WI38 (cell line): ENCODE measurements at regions not wholly inside any gene's neighbourhood (a gene's known extent, or its start where the extent isn't known, plus 50 kb on each side); places are given as distances from the start of the nearest gene placed in this dataset.

Source experiments
- H3K4me3 ChIP-seq: 2 replicates; pipeline ENCODE4 v1.5.1; 2011; ENCODE audit warnings: low read depth, mild to moderate bottlenecking, control low read depth, low read length
- CTCF ChIP-seq: IDR thresholded peaks from 2 replicates; pipeline ENCODE4 v1.5.1; 2012; ENCODE audit warnings: low read depth, mild to moderate bottlenecking, control low read depth, low read length

GRCh38 chr13:90397503-90397902 lies 950.0 kb upstream of the MIR17HG start:
- H3K4me3 ChIP-seq = no peak overlapping the region
- no peak for TF ChIP-seq CTCF

DNA sequence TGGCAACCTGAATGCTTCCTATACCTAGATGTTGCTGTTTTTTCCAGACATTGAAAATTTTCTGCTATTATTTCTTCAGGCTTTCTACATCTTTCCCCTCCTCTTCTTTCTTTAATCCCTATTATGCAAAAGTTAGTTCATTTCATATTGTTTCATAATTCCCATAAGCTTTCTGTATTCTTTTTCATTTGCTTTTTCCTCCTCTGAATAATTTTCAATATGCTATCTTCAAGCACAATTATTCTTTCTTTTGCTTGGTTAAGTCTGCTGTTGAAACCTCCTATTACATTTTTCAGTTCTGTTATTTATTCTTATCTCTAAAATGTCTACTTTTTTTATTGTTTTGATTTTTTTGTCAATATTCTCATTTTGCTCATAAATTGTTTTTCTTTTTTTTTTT lies 947.1 kb upstream of the MIR17HG start:
- TF ChIP-seq CTCF = no peak
- H3K4me3 ChIP-seq = no peak overlapping the region

DNA sequence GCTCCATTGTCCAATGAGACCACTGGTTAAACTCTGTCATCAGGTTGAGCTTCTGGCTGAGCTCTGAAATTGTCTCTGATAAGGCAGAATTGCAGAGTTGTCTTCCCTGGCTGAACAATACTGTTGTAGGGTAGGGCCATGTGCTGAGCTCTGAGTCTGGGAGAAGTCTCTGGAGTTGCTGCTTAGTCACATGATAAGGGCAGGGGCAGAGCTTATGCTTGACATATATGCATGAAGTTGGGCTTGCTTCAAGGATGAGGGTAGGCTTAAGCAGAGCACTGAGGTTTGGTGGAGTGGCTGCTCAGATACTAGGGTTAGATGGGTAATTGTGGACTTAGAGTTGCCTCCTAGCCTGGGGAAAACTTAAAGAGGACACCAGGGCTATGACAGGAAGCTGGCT lies 946.3 kb upstream of the MIR17HG start:
- TF ChIP-seq CTCF = no peak
- H3K4me3 ChIP-seq = no peak overlapping the region

DNA sequence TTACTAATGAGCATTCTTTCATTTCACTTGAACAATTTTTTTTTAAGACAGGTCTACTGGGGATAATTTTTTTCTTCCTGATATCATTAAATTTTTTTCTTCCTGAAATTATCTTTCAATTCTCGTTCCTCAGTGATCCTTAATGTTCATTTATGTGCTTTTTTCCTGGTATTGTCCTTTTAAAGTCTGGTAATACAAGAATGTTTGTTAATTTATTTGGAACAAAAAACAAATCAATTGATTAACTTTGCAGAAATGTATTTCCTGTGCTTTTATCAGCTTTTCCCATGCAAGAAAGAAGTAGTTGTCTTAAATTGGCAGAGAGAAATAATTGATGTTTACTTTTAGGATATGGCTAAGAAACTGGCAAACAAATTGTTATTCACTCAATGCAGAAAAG lies 945.4 kb upstream of the MIR17HG start:
- TF ChIP-seq CTCF = no peak
- no peak overlapping the region for H3K4me3 ChIP-seq

DNA sequence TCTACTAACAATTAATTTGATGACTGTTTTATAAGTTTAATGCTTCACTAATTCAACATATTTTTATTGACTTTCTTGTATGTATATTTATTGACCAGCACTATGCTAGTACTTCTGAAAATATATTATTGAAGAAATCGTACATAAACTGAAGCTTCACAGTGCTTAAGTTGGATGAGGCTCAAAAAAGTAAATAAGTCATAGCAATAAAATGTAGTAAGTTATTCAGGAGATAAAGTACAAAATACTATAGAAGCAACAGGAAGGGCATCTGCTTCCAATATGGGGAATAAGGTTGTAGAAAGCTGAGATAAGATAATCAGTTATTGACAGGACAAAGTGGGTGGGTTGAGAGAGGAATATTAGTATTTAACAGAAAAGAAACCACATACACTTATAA lies 944.9 kb upstream of the MIR17HG start:
- no peak overlapping the region for H3K4me3 ChIP-seq
- no peak for TF ChIP-seq CTCF

DNA sequence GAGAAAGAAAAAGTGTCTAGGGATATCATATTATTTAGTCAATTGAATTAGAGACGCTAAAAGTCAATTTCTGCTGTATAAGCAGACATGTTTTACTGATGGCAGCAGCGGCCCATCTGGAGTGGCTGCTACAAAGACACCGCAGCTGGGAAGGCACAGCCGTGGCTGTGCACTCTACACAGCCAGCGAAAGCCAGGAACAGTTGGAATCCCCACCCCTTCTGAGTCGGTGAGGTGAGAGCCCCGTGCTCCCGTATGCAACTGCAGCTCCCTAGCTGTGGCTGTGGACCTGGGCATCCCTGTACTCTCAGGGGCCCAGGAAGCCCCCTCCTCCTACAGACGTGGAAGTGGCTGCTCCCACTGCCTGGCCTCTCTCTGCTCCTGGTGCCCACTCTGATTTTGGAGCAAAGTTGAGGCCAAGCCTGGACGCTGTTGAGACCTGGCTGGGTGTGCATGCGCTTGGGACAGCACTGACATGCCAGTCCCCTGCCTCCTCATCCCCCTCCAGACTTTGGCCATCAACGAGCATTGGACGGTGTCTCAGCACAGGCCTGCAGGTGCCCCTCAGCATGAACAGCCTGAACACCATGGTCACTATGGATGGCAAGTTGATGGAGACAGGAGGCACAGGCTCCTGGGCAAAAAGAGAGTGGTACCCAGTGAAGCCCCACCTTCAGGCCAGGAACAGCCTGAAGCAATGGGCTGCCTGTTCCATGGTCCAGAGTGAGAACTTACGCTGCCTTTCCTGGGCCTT lies 944.0 kb upstream of the MIR17HG start:
- H3K4me3 ChIP-seq = no peak overlapping the region
- no peak for TF ChIP-seq CTCF

DNA sequence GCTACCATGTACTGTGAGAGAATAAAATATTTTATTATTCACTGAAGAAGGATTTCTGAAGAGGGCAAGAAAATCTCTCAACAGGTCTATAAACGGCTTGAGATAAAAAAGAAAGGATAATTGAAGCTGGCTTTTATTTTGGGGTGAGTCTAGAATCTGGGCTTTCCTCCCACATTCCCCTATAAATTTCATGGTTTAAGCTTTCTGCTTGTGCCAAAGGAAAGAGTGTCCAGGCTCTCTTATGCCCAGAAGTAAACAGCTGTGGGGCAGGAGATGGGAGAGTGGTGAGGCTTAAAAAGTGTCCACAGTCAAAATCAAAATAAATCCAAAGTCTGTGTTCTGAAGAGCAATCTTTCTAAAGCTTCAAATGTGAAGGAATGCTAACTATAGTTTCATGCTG lies 942.2 kb upstream of the MIR17HG start:
- no peak for TF ChIP-seq CTCF
- no peak overlapping the region for H3K4me3 ChIP-seq
